Effector memory CD8-positive, alpha-beta T cell (primary cell): ENCODE measurements at regions not wholly inside any gene's neighbourhood (a gene's known extent, or its start where the extent isn't known, plus 50 kb on each side); places are given as distances from the start of the nearest gene placed in this dataset.

Experiments
- ATAC-seq: fragments of 150-1000 bp; cut with Tn5 transposase; replicated peaks from 2 replicates; pipeline ENCODE4 v1.10.0; 2021; ENCODE audit warnings: mild to moderate bottlenecking, moderate library complexity
- DNase-seq, 3 experiments: peaks; one replicate each; pipeline ENCODE4 v3.0.0; 2021
- H3K27ac Mint-ChIP-seq, 2 donors: one replicate each; pipeline ENCODE4 v1.8.0; 2022; ENCODE audit warnings: mild to moderate bottlenecking in 2 of 2, mixed read lengths in 2 of 2, moderate library complexity in 2 of 2
- H3K27me3 Mint-ChIP-seq, 2 donors: one replicate each; pipeline ENCODE4 v1.8.0; 2022; ENCODE audit warnings: mixed read lengths in 2 of 2
- H3K36me3 Mint-ChIP-seq: one replicate; pipeline ENCODE4 v1.8.0; 2022; ENCODE audit warnings: mild to moderate bottlenecking, moderate library complexity, mixed read lengths; ENCODE audit not compliant: insufficient read depth
- H3K4me1 Mint-ChIP-seq, 2 donors: one replicate each; pipeline ENCODE4 v1.8.0; 2022; ENCODE audit warnings: low read depth in 2 of 2, mixed read lengths in 2 of 2
- H3K4me3 Mint-ChIP-seq, 2 donors: one replicate each; pipeline ENCODE4 v1.8.0; 2022; ENCODE audit warnings: mild to moderate bottlenecking in 2 of 2, mixed read lengths in 2 of 2, moderate library complexity in 2 of 2
- H3K9me3 Mint-ChIP-seq, 2 donors: one replicate each; pipeline ENCODE4 v1.8.0; 2022; ENCODE audit warnings: mixed read lengths in 2 of 2

DNA sequence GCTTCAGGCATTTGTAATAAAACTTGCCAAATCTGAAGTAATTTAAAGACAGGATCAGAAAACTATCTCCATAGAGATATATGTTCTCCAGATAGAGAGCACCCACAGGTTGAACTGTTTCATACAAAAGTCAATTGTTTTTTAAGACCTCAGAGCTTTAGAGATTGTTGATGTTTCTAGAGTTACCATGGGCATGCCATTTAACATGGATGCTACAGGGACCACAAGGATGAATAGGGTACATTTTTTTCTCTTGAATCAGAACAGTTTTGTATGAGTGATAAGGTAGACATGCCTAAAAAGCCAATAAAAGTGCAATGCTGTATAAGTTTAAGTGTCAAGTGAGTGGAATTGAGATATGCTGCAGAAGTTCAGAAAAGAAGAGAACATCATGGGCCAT lies 511.0 kb upstream of the CAMK1G start:
- H3K9me3 Mint-ChIP-seq, result no peaks in the 10 kb centered on the region
- ATAC-seq (no peak), DNase-seq (no peak)
- no peak overlapping the region for H3K4me3 Mint-ChIP-seq
- H3K4me1 Mint-ChIP-seq, result no peaks in the 10 kb centered on the region
- no peaks in the 10 kb centered on the region for H3K27me3 Mint-ChIP-seq
- no peaks in the 10 kb centered on the region for H3K36me3 Mint-ChIP-seq
- H3K27ac Mint-ChIP-seq, result no peak overlapping the region

GRCh38 chr1:209073879-209074278 lies 509.6 kb upstream of the CAMK1G start:
- Mint-ChIP-seq H3K27me3 (no peaks in the 10 kb centered on the region), H3K4me1 (no peaks in the 10 kb centered on the region), H3K9me3 (no peaks in the 10 kb centered on the region), H3K27ac (no peak overlapping the region), H3K36me3 (no peaks in the 10 kb centered on the region), H3K4me3 (no peak overlapping the region)
- ATAC-seq, result no peak
- DNase-seq, result no peak

DNA sequence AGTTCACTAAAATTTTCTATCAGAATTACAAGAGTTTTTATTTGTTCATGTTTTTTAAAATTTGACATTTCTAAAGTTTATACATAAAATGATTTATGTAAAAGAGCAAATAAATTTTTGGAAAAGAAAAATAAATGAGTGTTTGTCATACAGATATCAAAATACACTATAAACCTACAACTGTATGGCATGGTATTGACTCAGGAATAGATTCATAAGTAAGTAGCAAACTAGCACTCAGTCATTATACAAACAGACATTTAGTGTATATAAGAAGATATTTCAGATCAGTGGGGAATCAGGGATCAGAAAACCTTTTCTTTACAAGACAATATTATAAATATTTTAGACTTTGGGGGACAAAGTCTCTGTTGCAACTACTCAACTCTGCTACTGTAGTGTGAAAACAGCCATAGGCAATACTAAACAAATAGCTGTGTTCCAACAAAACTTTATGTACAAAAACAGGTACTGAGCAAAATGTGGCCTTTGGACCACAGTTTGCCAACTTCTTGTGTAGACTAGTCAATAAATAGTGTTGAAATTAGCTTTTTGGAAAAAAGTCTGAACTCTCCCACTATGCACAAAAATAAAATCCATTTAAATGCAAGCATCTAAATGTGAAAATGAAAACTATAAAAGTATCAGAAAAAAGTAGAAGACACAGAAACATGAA lies 508.8 kb upstream of the CAMK1G start:
- H3K36me3 Mint-ChIP-seq, result no peaks in the 10 kb centered on the region
- no peaks in the 10 kb centered on the region for H3K4me1 Mint-ChIP-seq
- no peak overlapping the region for H3K27ac Mint-ChIP-seq
- no peak for DNase-seq
- no peak overlapping the region for H3K4me3 Mint-ChIP-seq
- H3K9me3 Mint-ChIP-seq, result no peaks in the 10 kb centered on the region
- no peak for ATAC-seq
- H3K27me3 Mint-ChIP-seq, result no peaks in the 10 kb centered on the region

DNA sequence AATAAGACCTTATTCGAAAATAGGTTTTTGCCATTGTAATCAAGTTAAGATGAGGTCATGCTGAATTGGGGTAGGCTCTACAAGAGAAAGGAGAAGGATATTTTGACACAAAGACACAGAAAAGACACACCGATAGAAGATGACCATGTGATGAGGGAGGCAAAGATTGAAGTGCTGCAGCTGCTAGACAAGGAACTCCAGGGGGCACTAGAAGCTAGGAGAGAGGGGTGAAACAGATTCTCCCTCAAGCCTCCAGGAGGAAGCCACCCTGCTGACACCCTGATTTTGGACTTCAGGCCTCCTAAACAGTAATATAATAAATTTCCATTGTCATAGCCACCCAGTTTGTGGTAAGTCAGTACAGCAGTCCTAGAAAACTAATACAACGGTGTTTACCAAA lies 506.8 kb upstream of the CAMK1G start:
- DNase-seq, result no peak

GRCh38 chr1:209080170-209080781 lies 503.2 kb upstream of the CAMK1G start:
- Mint-ChIP-seq H3K27ac (no peak overlapping the region), H3K9me3 (no peaks in the 10 kb centered on the region), H3K4me1 (no peaks in the 10 kb centered on the region), H3K4me3 (no peak overlapping the region), H3K36me3 (no peaks in the 10 kb centered on the region), H3K27me3 (peaks cover 0 to 7% of the 10 kb centered on the region in 2 donors)
- ATAC-seq (no peak), DNase-seq (no peak)

More for the DNA sequence above, 506.8 kb upstream of the CAMK1G start:
- no peak for ATAC-seq
- no peaks in the 10 kb centered on the region for H3K36me3 Mint-ChIP-seq
- no peaks in the 10 kb centered on the region for H3K9me3 Mint-ChIP-seq
- H3K27me3 Mint-ChIP-seq, result peaks cover 0 to 7% of the 10 kb centered on the region in 2 donors
- H3K4me3 Mint-ChIP-seq, result no peak overlapping the region
- no peak overlapping the region for H3K27ac Mint-ChIP-seq
- H3K4me1 Mint-ChIP-seq, result no peaks in the 10 kb centered on the region

GRCh38 chr1:209086486-209087192 lies 496.9 kb upstream of the CAMK1G start:
- Mint-ChIP-seq H3K4me3 (no peak overlapping the region), H3K27me3 (no peaks in the 10 kb centered on the region), H3K36me3 (no peaks in the 10 kb centered on the region), H3K4me1 (no peaks in the 10 kb centered on the region), H3K9me3 (no peaks in the 10 kb centered on the region), H3K27ac (no peak overlapping the region)
- no peak for DNase-seq
- no peak for ATAC-seq

DNA sequence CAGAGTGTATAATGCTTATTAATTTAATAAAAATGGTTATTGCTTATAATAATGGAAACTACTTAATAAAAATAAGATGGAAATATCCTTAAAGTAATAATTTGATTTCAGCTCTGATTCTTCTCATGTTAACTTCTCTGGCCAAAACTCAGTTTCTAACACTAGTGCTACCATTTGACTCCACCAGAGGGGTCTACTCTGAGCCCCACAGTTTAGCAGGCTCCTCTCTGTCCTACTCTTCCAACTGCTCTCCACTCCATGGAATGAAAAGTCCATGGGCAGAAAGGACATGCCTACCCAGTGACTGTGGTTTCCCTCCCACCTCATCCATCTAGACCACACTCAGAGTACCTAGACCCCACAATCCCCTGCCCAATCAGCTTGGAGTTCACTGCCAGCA lies 489.1 kb upstream of the CAMK1G start:
- Mint-ChIP-seq H3K4me3 (no peak overlapping the region), H3K36me3 (no peaks in the 10 kb centered on the region), H3K27ac (no peak overlapping the region), H3K4me1 (no peaks in the 10 kb centered on the region), H3K27me3 (no peaks in the 10 kb centered on the region), H3K9me3 (no peaks in the 10 kb centered on the region)
- no peak for ATAC-seq
- no peak for DNase-seq

GRCh38 chr1:209095627-209096595 lies 487.6 kb upstream of the CAMK1G start:
- H3K4me3 Mint-ChIP-seq, result no peak overlapping the region
- DNase-seq (no peak), ATAC-seq (no peak)
- H3K9me3 Mint-ChIP-seq, result no peaks in the 10 kb centered on the region
- H3K36me3 Mint-ChIP-seq, result no peaks in the 10 kb centered on the region
- H3K27me3 Mint-ChIP-seq, result no peaks in the 10 kb centered on the region
- H3K4me1 Mint-ChIP-seq, result no peaks in the 10 kb centered on the region
- no peak overlapping the region for H3K27ac Mint-ChIP-seq

- Mint-ChIP-seq H3K4me3 (no peak overlapping the region), H3K36me3 (no peaks in the 10 kb centered on the region), H3K4me1 (no peaks in the 10 kb centered on the region), H3K9me3 (no peaks in the 10 kb centered on the region), H3K27ac (no peak overlapping the region), H3K27me3 (peaks cover 0 to 6% of the 10 kb centered on the region in 2 donors)
- ATAC-seq (no peak), DNase-seq (no peak)
These were observed 483.1 kb upstream of the CAMK1G start for GRCh38 chr1:209100460-209100859.

GRCh38 chr1:209101106-209101505 lies 482.4 kb upstream of the CAMK1G start:
- no peaks in the 10 kb centered on the region for H3K4me1 Mint-ChIP-seq
- H3K36me3 Mint-ChIP-seq, result no peaks in the 10 kb centered on the region
- H3K4me3 Mint-ChIP-seq, result no peak overlapping the region
- ATAC-seq (no peak), DNase-seq (no peak)
- no peaks in the 10 kb centered on the region for H3K9me3 Mint-ChIP-seq
- H3K27ac Mint-ChIP-seq, result no peak overlapping the region
- H3K27me3 Mint-ChIP-seq, result peaks cover under 1 to 6% of the 10 kb centered on the region in 2 donors

DNA sequence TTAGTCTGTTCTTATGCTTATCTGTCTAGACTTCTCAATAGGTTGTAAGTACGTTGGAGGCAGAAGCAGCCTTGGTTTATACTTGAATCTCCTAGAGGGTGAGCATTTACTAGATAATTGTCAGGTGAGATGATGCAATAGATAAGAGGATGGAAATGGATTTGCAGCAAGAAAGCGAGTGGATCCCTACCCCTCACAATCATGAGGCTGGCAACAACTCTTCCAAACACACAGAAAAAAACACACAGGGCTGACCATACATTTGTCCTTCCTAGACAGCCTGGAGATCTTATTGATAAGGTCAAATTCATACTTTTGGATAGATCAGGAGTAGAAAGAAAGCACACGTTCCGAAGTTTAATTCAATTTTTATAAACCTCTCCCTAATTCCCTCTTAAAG lies 481.4 kb upstream of the CAMK1G start:
- Mint-ChIP-seq H3K27me3 (peaks cover 6 to 11% of the 10 kb centered on the region in 2 donors), H3K4me1 (no peaks in the 10 kb centered on the region), H3K27ac (no peak overlapping the region), H3K36me3 (no peaks in the 10 kb centered on the region), H3K4me3 (no peak overlapping the region), H3K9me3 (no peaks in the 10 kb centered on the region)
- DNase-seq (no peak), ATAC-seq (no peak)

DNA sequence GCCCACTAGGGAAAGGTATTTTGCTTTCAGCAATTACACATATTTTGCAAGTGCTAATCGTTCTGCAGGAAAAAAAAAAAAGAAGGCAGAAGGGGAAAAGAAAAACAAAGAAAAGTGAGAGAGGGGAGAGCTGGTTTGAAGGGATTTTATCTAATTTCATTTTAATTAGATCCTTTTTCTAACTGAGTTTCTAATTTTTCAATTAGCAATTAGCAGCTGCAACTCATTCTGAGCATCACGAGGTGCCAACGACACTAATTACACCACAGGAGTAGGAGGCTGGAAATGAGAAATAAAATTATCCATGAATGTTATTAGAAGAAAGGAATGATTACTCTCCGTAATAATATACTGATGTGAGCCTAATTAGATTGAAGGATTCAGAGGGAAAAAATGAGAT lies 481.0 kb upstream of the CAMK1G start:
- Mint-ChIP-seq H3K4me3 (no peak overlapping the region), H3K27me3 (peaks cover 6 to 15% of the 10 kb centered on the region in 2 donors), H3K9me3 (no peaks in the 10 kb centered on the region), H3K27ac (no peak overlapping the region), H3K4me1 (no peaks in the 10 kb centered on the region), H3K36me3 (no peaks in the 10 kb centered on the region)
- DNase-seq (no peak), ATAC-seq (no peak)

DNA sequence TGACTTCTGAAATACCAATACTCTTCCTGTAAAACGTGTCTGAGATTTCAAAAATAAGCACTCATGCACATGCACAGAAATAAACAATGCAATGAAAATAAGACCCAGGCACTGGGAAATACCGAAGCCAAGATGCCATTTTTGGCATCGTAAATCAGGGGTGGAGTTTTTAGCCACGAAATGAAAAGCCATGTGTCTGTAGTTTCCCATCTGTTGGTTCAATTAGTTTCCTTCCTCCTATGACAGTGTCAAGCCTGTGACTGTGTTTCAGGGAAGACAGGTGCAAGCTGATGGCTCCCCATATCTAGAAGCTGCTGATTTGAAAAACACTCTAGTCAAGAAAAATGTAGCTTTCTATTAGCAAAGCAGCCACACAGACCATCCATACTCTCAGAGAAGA lies 480.4 kb upstream of the CAMK1G start:
- H3K4me1 Mint-ChIP-seq, result no peaks in the 10 kb centered on the region
- no peaks in the 10 kb centered on the region for H3K36me3 Mint-ChIP-seq
- H3K4me3 Mint-ChIP-seq, result no peak overlapping the region
- no peak overlapping the region for H3K27ac Mint-ChIP-seq
- no peaks in the 10 kb centered on the region for H3K9me3 Mint-ChIP-seq
- peaks cover 6 to 15% of the 10 kb centered on the region in 2 donors for H3K27me3 Mint-ChIP-seq
- ATAC-seq (no peak), DNase-seq (no peak)
